ENCODE measurements at regions not wholly inside any gene's neighbourhood (a gene's known extent, or its start where the extent isn't known, plus 50 kb on each side); places are given as distances from the start of the nearest gene placed in this dataset.

GRCh38 chr16:55421226-55421625 is 57.8 kb upstream of the MMP2 start:
- H3K36me3 ChIP-seq = no peaks in the 10 kb centered on the region
- no peaks in the 10 kb centered on the region for H3K27me3 ChIP-seq
- no peak overlapping the region for H3K4me3 ChIP-seq
- no peak for ATAC-seq (ENCODE audit: low FRiP score in 2 of 2)
- 29 to 35% methylated on average over 9 of the region's 9 CpGs for WGBS, 2 donors
- no peak overlapping the region for H3K27ac ChIP-seq
- no peaks in the 10 kb centered on the region for H3K9me3 ChIP-seq
- no peak for DNase-seq
- no peaks in the 10 kb centered on the region for H3K4me1 ChIP-seq
- no peak for TF ChIP-seq EP300 (IDR thresholded peaks at IDR 0.05)
- TF ChIP-seq CTCF (IDR thresholded peaks at IDR 0.05) = no peak
- TF ChIP-seq POLR2AphosphoS5 (IDR thresholded peaks at IDR 0.05) = no peak
- TF ChIP-seq POLR2A (IDR thresholded peaks at IDR 0.05) = no peak

- H3K27me3 ChIP-seq = no peaks in the 10 kb centered on the region
- no peaks in the 10 kb centered on the region for H3K36me3 ChIP-seq
- no peak for TF ChIP-seq POLR2A (IDR thresholded peaks at IDR 0.05)
- TF ChIP-seq CTCF (IDR thresholded peaks at IDR 0.05) = no peak
- no peak for TF ChIP-seq POLR2AphosphoS5 (IDR thresholded peaks at IDR 0.05)
- TF ChIP-seq EP300 (IDR thresholded peaks at IDR 0.05) = no peak
- 46 to 55% methylated on average over 4 to 5 of the region's 5 CpGs for WGBS, 2 donors
- no peak overlapping the region for H3K27ac ChIP-seq
- peak in 1 of 2 donors; percentile 43 for ATAC-seq (ENCODE audit: low FRiP score in 2 of 2)
- peak in 1 of 2 donors; percentile 27 for DNase-seq
- no peaks in the 10 kb centered on the region for H3K9me3 ChIP-seq
- peaks cover 0 to 6% (median 0%) of the 10 kb centered on the region in 4 donors for H3K4me1 ChIP-seq
- no peak overlapping the region for H3K4me3 ChIP-seq
Measured at GRCh38 chr16:55426865-55427484, 52.0 kb upstream of the MMP2 start.
